CD4-positive, alpha-beta T cell (primary cell): ENCODE measurements at regions not wholly inside any gene's neighbourhood (a gene's known extent, or its start where the extent isn't known, plus 50 kb on each side); places are given as distances from the start of the nearest gene placed in this dataset.

Experiments
- ATAC-seq: fragments of 200-7000 bp; cut with Tn5 transposase; one replicate; pipeline ENCODE4 v1.10.0; 2022; ENCODE audit warnings: mild to moderate bottlenecking; ENCODE audit not compliant: poor library complexity
- CTCF ChIA-PET: fragments of 350-600 bp; sonication (Branson Sonifier 250); formaldehyde crosslinking; loops from one replicate; lab custom pipeline; 2021; ENCODE audit warnings: antibody characterized with exemption, inconsistent platforms; lab: Charles Lee
- POLR2A ChIA-PET: fragments of 350-600 bp; sonication (Branson Sonifier 250); formaldehyde crosslinking; loops from one replicate; lab custom pipeline; 2021; ENCODE audit warnings: antibody characterized with exemption, inconsistent platforms; lab: Charles Lee
- DNase-seq, 14 experiments: peaks; one replicate each; pipeline ENCODE4 v3.0.0-alpha.2; 2013 to 2020; ENCODE audit warnings: mixed read lengths in 2 of 14
- H3K27ac ChIP-seq, 2 donors: one replicate each; pipeline versions ENCODE4 v1.5.1 to v1.7.0; 2013; ENCODE audit warnings: low read length in 2 of 2, low read depth in 1 of 2, mild to moderate bottlenecking in 1 of 2
- H3K27me3 ChIP-seq, 2 experiments: 1 replicate in 1 of 2; 2 replicates in 1 of 2; pipeline versions ENCODE4 v1.6.1 to v1.7.0; 2013; ENCODE audit warnings: low read length in 2 of 2, control low read depth in 1 of 2, mild to moderate bottlenecking in 1 of 2, moderate library complexity in 1 of 2; ENCODE audit not compliant: insufficient read depth in 2 of 2, control insufficient read depth in 1 of 2
- H3K36me3 ChIP-seq: one replicate; pipeline ENCODE4 v1.6.1; 2013; ENCODE audit warnings: low read length, control low read depth; ENCODE audit not compliant: insufficient read depth
- H3K4me1 ChIP-seq: one replicate; pipeline ENCODE4 v1.6.1; 2013; ENCODE audit warnings: low read length, control low read depth; ENCODE audit not compliant: insufficient read depth
- H3K4me3 ChIP-seq: one replicate; pipeline ENCODE4 v1.5.1; 2013; ENCODE audit warnings: mild to moderate bottlenecking, low read length, moderate library complexity
- H3K9me3 ChIP-seq, 2 experiments: 1 replicate in 1 of 2; 2 replicates in 1 of 2; pipeline versions ENCODE4 v1.6.1 to v1.7.0; 2013; ENCODE audit warnings: low read length in 2 of 2, mild to moderate bottlenecking in 2 of 2, control low read depth in 1 of 2, moderate library complexity in 1 of 2; ENCODE audit not compliant: control insufficient read depth in 1 of 2, insufficient read depth in 1 of 2
- H3K27ac Mint-ChIP-seq: one replicate; pipeline ENCODE4 v1.8.0; 2020; ENCODE audit warnings: mixed read lengths
- H3K27me3 Mint-ChIP-seq: one replicate; pipeline ENCODE4 v1.8.0; 2021; ENCODE audit warnings: mixed read lengths
- H3K36me3 Mint-ChIP-seq: one replicate; pipeline ENCODE4 v1.8.0; 2021; ENCODE audit warnings: low read depth, mixed read lengths
- H3K4me1 Mint-ChIP-seq: one replicate; pipeline ENCODE4 v1.8.0; 2021; ENCODE audit warnings: low read depth, mixed read lengths
- H3K4me3 Mint-ChIP-seq: one replicate; pipeline ENCODE4 v1.8.0; 2020; ENCODE audit warnings: mild to moderate bottlenecking, mixed read lengths
- H3K9me3 Mint-ChIP-seq: one replicate; pipeline ENCODE4 v1.8.0; 2020; ENCODE audit warnings: mixed read lengths
- intact Hi-C, 2 experiments: fragments of 100-400 bp; cut with DNase I in 1 of 2; cut with micrococcal nuclease in 1 of 2; formaldehyde crosslinking; loops; one replicate each; pipeline versions ENCODE4 v1.15.1 to v1.9.0; 2023 to 2025; cut with DNase I, micrococcal nuclease
- TF ChIP-seq, protein P1 (sequence below): fragments of 200-600 bp; IDR thresholded peaks from one replicate; pipeline ENCODE4 v1.8.0; 2022; ENCODE audit warnings: antibody characterized with exemption, mild to moderate bottlenecking

DNA sequence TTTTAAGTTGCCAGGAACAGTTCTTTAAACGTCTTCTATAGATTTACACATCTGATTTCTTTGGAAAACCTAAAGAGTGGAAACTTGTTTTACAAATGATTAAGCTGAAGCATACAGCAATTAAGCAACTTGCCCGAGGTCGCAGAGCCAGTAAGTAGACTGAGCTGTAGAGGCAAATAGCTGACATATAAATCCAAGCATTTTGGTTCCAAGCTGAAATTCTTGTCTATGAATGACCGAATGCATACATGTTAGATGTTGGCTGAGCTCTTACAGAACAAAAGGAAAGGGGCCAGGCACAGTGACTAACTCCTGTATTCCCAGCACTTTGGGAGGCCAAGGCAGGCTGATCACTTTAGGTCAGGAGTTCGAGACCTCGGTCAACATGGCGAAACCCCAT lies 101.8 kb upstream of the SGK1 start:
- H3K27ac Mint-ChIP-seq, result no peak overlapping the region
- no peaks in the 10 kb centered on the region for H3K27me3 Mint-ChIP-seq
- no peaks in the 10 kb centered on the region for H3K36me3 ChIP-seq
- no peaks in the 10 kb centered on the region for H3K27me3 ChIP-seq
- ATAC-seq (no peak), DNase-seq (no peak)
- TF ChIP-seq, protein P1, sequence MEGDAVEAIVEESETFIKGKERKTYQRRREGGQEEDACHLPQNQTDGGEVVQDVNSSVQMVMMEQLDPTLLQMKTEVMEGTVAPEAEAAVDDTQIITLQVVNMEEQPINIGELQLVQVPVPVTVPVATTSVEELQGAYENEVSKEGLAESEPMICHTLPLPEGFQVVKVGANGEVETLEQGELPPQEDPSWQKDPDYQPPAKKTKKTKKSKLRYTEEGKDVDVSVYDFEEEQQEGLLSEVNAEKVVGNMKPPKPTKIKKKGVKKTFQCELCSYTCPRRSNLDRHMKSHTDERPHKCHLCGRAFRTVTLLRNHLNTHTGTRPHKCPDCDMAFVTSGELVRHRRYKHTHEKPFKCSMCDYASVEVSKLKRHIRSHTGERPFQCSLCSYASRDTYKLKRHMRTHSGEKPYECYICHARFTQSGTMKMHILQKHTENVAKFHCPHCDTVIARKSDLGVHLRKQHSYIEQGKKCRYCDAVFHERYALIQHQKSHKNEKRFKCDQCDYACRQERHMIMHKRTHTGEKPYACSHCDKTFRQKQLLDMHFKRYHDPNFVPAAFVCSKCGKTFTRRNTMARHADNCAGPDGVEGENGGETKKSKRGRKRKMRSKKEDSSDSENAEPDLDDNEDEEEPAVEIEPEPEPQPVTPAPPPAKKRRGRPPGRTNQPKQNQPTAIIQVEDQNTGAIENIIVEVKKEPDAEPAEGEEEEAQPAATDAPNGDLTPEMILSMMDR, result no peak
- H3K4me1 ChIP-seq, result peaks cover 4% of the 10 kb centered on the region
- intact Hi-C loops, result no loop called here
- H3K36me3 Mint-ChIP-seq, result no peaks in the 10 kb centered on the region
- no peaks in the 10 kb centered on the region for H3K9me3 Mint-ChIP-seq
- no peak overlapping the region for H3K27ac ChIP-seq
- H3K4me1 Mint-ChIP-seq, result peaks cover 18% of the 10 kb centered on the region
- POLR2A ChIA-PET, result no interaction called here
- H3K9me3 ChIP-seq, result no peaks in the 10 kb centered on the region
- CTCF ChIA-PET, result no interaction called here
- no peak overlapping the region for H3K4me3 Mint-ChIP-seq
- no peak overlapping the region for H3K4me3 ChIP-seq

DNA sequence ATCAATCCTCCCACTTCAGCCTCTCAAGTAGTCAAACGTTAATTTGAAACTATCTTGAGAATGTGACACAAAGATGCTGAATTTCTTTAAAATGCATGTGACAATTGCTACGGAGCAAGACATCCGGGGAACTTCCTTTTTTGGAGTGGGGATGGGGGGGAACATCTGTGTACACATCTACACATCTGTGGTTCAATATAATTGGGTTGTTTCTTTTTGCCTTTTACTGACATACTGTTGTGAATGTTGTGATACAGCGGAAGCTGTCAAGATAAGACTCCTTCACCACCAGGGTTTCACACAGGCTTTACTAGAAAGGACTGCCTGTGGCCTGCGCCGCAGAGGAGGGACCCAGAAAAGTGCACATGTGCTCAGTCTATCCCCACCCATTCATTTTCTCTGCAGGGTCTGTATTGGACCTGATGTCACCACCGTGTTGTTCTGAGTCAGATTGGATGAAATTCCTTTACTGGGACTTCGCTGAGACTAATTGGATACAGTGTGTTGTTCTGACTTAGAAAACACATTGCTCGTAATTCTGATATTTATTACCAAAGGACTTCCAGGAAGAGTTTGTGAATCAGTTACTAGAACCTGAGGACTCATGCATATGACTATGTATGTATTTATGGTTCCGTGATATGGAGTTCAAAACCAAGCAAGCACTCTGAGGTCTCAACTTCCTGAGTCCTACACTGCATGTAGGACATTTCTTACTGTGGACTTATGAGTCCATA lies 98.7 kb upstream of the SGK1 start:
- H3K4me1 Mint-ChIP-seq, result peaks cover 18% of the 10 kb centered on the region
- peaks cover 0 to 4% of the 10 kb centered on the region in 2 experiments for H3K9me3 ChIP-seq
- CTCF ChIA-PET, result no interaction called here

DNA sequence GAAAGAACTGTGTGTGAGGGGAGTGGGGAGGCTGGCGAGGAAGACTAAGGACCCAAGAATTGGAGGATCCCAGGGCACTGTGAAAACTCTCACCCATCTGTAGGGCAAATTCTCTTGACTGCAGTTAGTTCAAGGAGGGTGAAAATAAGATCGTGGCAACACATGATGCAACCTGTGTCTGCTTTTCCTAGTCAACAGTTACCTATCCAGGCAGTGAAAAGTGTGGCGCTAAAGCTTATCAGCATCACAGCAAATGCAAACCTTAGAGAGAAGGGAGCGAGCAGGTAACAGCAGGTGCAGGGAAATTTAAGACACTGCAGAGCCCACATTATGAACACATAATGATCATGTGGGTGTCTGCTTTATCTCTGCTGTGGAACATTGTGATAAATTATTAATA lies 97.7 kb upstream of the SGK1 start:
- no peaks in the 10 kb centered on the region for H3K27me3 Mint-ChIP-seq
- H3K4me1 ChIP-seq, result peaks cover 4% of the 10 kb centered on the region
- peaks cover 18% of the 10 kb centered on the region for H3K4me1 Mint-ChIP-seq
- H3K27ac ChIP-seq, result no peak overlapping the region
- intact Hi-C loops, result no loop called here
- TF ChIP-seq, protein P1, result no peak
- peaks cover 2% of the 10 kb centered on the region for H3K9me3 Mint-ChIP-seq
- H3K4me3 ChIP-seq, result no peak overlapping the region
- no peak overlapping the region for H3K27ac Mint-ChIP-seq
- peaks cover 0 to 4% of the 10 kb centered on the region in 2 experiments for H3K9me3 ChIP-seq
- no peaks in the 10 kb centered on the region for H3K36me3 Mint-ChIP-seq
- no peaks in the 10 kb centered on the region for H3K27me3 ChIP-seq
- no peak overlapping the region for H3K4me3 Mint-ChIP-seq
- H3K36me3 ChIP-seq, result no peaks in the 10 kb centered on the region
- POLR2A ChIA-PET, result interaction anchor here (0.7 kb wide), 1 partner anchor 246 kb away, joined by 6 read pairs; no protein-coding TSS in a partner anchor
- DNase-seq (no peak), ATAC-seq (no peak)
- CTCF ChIA-PET, result no interaction called here

More for the DNA sequence above, 98.7 kb upstream of the SGK1 start:
- no peaks in the 10 kb centered on the region for H3K27me3 ChIP-seq
- peaks cover 4% of the 10 kb centered on the region for H3K4me1 ChIP-seq
- intact Hi-C loops, result no loop called here
- Mint-ChIP-seq H3K27ac (no peak overlapping the region), H3K27me3 (no peaks in the 10 kb centered on the region), H3K36me3 (no peaks in the 10 kb centered on the region), H3K9me3 (peaks cover 2% of the 10 kb centered on the region), H3K4me3 (no peak overlapping the region)
- no peaks in the 10 kb centered on the region for H3K36me3 ChIP-seq
- POLR2A ChIA-PET, result interaction anchor here (0.7 kb wide), 1 partner anchor 247 kb away, joined by 6 read pairs; no protein-coding TSS in a partner anchor
- H3K27ac ChIP-seq, result no peak overlapping the region
- ATAC-seq (no peak), DNase-seq (peak in 1 of 14 experiments; percentile 9)
- no peak overlapping the region for H3K4me3 ChIP-seq
- TF ChIP-seq, protein P1, result no peak
